ENCODE measurements at regions not wholly inside any gene's neighbourhood (a gene's known extent, or its start where the extent isn't known, plus 50 kb on each side); places are given as distances from the start of the nearest gene placed in this dataset.

DNA sequence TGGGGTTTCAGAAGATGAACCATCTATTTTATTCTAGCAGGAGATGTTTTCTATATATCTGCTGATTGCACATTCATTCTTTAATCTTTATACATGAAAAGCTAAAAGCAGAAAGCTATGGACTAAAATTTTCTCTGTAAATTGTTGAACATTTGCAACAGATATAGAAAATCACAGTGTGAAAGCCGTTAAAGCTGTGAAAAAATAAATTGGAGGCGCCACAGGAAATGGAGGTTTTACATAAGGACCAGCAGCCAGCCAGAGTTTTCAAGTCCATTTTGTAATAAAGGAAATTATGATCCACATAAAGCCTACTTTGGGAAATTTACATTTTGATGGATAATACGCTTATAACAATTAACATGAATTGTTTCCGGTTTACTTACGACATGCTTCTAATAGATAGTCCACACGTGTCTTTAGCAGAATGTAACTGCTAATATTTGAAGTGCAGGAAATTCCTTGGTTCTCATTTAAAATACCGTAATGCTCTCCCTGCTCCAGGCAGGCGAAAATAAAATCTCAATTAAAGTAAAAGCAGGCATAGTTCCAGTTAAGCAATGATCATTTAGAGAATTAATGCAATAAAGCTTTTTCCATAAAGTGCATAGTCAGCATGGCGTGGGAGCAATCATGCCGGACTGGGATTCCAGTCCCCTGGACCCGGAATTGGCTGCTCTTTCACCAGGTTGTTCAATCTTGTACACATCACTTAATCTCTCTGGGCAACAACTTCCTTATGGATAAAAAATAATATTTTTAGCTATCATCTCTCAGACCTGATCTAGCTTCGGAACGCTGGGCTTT is 445.4 kb downstream of the ZNF608 start:
- TF ChIP-seq, protein P1, sequence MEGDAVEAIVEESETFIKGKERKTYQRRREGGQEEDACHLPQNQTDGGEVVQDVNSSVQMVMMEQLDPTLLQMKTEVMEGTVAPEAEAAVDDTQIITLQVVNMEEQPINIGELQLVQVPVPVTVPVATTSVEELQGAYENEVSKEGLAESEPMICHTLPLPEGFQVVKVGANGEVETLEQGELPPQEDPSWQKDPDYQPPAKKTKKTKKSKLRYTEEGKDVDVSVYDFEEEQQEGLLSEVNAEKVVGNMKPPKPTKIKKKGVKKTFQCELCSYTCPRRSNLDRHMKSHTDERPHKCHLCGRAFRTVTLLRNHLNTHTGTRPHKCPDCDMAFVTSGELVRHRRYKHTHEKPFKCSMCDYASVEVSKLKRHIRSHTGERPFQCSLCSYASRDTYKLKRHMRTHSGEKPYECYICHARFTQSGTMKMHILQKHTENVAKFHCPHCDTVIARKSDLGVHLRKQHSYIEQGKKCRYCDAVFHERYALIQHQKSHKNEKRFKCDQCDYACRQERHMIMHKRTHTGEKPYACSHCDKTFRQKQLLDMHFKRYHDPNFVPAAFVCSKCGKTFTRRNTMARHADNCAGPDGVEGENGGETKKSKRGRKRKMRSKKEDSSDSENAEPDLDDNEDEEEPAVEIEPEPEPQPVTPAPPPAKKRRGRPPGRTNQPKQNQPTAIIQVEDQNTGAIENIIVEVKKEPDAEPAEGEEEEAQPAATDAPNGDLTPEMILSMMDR (IDR thresholded peaks at IDR 0.05) = no peak
- no peak for TF ChIP-seq POLR2A (IDR thresholded peaks at IDR 0.05)
- no peaks in the 10 kb centered on the region for H3K36me3 ChIP-seq
- no peaks in the 10 kb centered on the region for H3K9me3 ChIP-seq
- H3K27ac ChIP-seq = no peak overlapping the region
- no peak overlapping the region for H3K4me3 ChIP-seq (replicated peaks in 1 of 3)
- 90 to 92% methylated on average over 13 of the region's 13 CpGs for WGBS, 2 donors
- no peaks in the 10 kb centered on the region for H3K4me1 ChIP-seq
- DNase-seq = no peak
- no peaks in the 10 kb centered on the region for H3K27me3 ChIP-seq
- intact Hi-C loops (cut with DNase I) = no loop called here

DNA sequence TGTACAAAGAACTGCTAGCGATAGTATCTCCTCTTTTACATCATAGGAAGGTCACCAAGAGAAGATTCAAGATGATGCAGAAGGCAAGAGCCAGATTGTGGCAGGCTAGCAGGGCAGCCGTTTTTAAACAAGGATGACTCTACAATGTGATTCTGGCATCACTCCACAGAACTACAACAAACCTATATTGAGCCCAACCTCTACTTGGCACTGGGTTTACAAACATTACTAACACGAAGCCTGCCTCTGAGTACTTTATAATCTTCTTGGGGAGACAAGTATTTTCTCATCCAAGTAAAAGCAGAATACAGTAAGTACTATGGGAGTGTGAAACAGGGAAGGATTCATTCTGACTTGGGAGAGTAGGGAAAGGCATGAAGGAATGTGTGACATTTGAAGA is 448.6 kb downstream of the ZNF608 start:
- H3K36me3 ChIP-seq = no peaks in the 10 kb centered on the region
- no peaks in the 10 kb centered on the region for H3K9me3 ChIP-seq
- no peak overlapping the region for H3K27ac ChIP-seq
- intact Hi-C loops (cut with DNase I) = no loop called here
- no peak overlapping the region for H3K4me3 ChIP-seq (replicated peaks in 1 of 3)
- H3K27me3 ChIP-seq = no peaks in the 10 kb centered on the region
- WGBS, 2 donors = 72 to 76% methylated on average over 3 of the region's 3 CpGs
- no peak for DNase-seq
- no peaks in the 10 kb centered on the region for H3K4me1 ChIP-seq
- TF ChIP-seq, protein P1 (IDR thresholded peaks at IDR 0.05) = no peak
- TF ChIP-seq POLR2A (IDR thresholded peaks at IDR 0.05) = no peak

DNA sequence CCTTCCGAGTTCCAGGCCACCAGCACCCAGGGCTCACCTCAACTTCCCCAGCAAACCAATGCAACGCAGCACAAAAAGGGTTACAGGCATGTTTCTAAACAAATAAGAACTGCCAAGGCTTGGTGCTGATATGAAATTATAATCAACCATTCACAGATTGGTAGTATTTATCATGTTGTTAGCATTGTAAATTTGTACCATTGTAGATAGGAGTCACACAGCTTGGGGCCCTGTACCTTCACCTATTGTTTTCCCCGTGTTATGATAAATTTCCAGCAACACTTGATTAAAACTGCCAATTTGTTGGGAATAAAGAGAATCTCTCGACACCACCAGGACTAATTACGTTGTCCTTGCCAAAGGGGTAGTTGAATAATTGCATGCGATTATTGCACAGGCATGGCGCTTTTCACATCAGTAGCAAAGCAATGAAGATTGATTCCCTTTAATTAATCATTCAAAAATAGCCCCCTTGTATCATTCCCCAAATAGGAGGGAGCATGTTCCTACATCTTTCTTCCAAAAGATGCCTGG is 454.1 kb downstream of the ZNF608 start:
- TF ChIP-seq, protein P1 (IDR thresholded peaks at IDR 0.05) = no peak
- TF ChIP-seq POLR2A (IDR thresholded peaks at IDR 0.05) = no peak
- no peaks in the 10 kb centered on the region for H3K9me3 ChIP-seq
- intact Hi-C loops (cut with DNase I) = no loop called here
- no peaks in the 10 kb centered on the region for H3K27me3 ChIP-seq
- no peak overlapping the region for H3K27ac ChIP-seq
- H3K4me3 ChIP-seq (replicated peaks in 1 of 3) = no peak overlapping the region
- H3K4me1 ChIP-seq = peaks cover 11 to 19% of the 10 kb centered on the region in 2 donors
- DNase-seq = no peak
- 92 to 93% methylated on average over 7 of the region's 7 CpGs for WGBS, 2 donors
- H3K36me3 ChIP-seq = no peaks in the 10 kb centered on the region

DNA sequence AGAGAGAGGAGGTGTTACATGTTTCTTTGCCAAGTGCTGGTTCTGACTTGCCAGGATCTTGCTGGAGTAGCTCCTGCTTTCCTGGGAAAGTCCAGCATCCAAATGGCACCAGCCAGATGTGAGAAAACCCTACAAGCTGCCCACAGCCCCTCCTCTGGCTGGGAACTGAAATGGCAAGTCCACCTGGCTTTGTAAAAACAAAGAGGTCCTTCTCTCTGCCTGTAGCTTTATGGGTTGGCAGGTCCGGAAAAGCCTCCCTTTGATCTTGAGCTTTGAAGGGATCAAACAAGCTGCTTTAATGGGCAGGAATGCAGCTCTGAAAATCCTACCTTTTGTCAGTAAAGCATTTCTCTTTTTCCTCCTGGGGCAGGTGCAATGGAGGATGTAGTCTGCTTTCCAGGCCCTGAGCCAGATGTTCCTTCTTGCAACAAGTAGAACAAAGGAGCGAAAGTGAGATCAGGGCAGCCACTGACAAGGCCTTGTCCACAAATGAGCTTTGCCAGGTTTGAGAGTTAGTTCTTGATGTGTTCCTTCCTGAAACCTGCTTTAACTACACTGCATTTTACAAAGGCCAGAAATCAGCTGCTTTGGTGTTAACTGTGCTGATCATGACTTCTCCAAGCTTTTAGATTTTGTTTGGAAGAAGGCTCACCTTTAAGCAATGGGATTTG is 456.7 kb downstream of the ZNF608 start:
- TF ChIP-seq, protein P1 (IDR thresholded peaks at IDR 0.05) = peak in 4 of 6 experiments; percentile 29 to 47 (median 36)
- no peak for TF ChIP-seq POLR2A (IDR thresholded peaks at IDR 0.05)
- no peaks in the 10 kb centered on the region for H3K9me3 ChIP-seq
- no peak overlapping the region for H3K4me3 ChIP-seq (replicated peaks in 1 of 3)
- DNase-seq = peak; percentile 81 to 83
- 30 to 48% methylated on average over 2 of the region's 2 CpGs for WGBS, 2 donors
- peak overlapping the region; percentile 49 to 70 (median 51) for H3K27ac ChIP-seq
- H3K36me3 ChIP-seq = no peaks in the 10 kb centered on the region
- peaks cover 11 to 19% of the 10 kb centered on the region in 2 donors for H3K4me1 ChIP-seq
- intact Hi-C loops (cut with DNase I) = no loop called here
- no peaks in the 10 kb centered on the region for H3K27me3 ChIP-seq

DNA sequence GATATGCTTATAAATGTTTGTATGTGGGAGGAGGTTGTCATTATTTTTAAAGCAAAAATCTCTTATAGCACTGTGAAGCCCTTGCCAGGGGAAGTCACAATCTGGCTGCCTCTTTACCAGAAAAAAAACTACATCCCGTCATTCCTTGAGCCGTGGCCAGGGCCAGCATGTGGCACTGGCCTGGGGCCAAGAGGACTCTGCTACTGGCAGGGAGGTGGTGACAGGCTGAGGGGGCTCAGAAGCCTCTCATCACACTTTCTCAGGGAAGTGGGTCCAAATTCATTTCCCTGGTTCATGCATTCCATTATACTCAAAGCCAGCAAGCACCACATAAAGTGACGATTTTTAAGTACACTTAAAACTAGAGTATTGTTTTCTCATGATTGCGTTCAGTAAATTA is 457.3 kb downstream of the ZNF608 start:
- no peaks in the 10 kb centered on the region for H3K27me3 ChIP-seq
- intact Hi-C loops (cut with DNase I) = no loop called here
- no peaks in the 10 kb centered on the region for H3K36me3 ChIP-seq
- 11 to 19% methylated on average over 4 of the region's 4 CpGs for WGBS, 2 donors
- H3K27ac ChIP-seq = peak overlapping the region; percentile 49 to 70 (median 51)
- peak; percentile 85 to 88 for DNase-seq
- no peak overlapping the region for H3K4me3 ChIP-seq (replicated peaks in 1 of 3)
- peaks cover 11 to 19% of the 10 kb centered on the region in 2 donors for H3K4me1 ChIP-seq
- no peak for TF ChIP-seq POLR2A (IDR thresholded peaks at IDR 0.05)
- TF ChIP-seq, protein P1 (IDR thresholded peaks at IDR 0.05) = no peak
- no peaks in the 10 kb centered on the region for H3K9me3 ChIP-seq

Measured in thyroid gland (tissue), 4 donors.